OCI-LY1 (cell line): ENCODE measurements at regions not wholly inside any gene's neighbourhood (a gene's known extent, or its start where the extent isn't known, plus 50 kb on each side); places are given as distances from the start of the nearest gene placed in this dataset.

ENCODE experiments used
- CTCF ChIP-seq: fragments of 200-600 bp; sonication (generic), shearing (Covaris generic); IDR thresholded peaks from 2 replicates; pipeline ENCODE4 v1.5.1; 2017; ENCODE audit warnings: mild to moderate bottlenecking, antibody characterized with exemption, low read length, moderate library complexity, mixed read lengths
- EZH2 ChIP-seq: fragments of 200-600 bp; sonication (generic), shearing (Covaris generic); IDR thresholded peaks from 2 replicates; pipeline ENCODE4 v1.8.0; 2017; ENCODE audit warnings: borderline replicate concordance, mixed run types, mild to moderate bottlenecking, antibody characterized with exemption, low read length, moderate library complexity, mixed read lengths

DNA sequence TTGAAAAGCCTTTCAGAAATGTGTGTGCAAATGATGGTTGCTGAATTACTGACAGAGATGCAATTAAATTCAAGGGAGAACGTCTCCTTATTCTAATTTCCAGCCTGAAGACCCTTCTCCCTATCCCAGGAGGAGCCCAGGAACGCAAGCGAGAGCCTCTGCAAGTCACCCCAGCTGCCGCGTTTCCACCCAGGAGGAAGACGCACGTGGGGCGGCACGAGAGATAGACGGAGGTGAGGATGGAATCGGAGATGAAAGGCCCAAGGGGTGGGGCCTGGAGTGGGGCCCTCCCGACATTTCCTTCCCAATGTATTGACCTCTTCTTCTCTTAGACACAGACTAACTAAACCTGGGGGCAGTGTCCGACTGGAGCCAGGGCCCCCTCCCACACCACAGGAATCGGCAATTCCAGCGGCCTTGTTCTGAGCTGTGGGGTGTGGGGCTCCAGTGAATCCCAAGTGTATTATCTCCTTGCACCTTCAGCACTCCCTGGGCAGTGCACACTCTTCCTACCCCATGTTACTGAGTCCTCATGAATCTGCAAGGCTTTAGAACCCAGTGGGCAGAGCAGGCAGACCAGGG, 322.5 kb downstream of the AJAP1 start:
- TF ChIP-seq CTCF, result no peak
- no peak for TF ChIP-seq EZH2
